GM13976 (cell line): ENCODE measurements at regions not wholly inside any gene's neighbourhood (a gene's known extent, or its start where the extent isn't known, plus 50 kb on each side); places are given as distances from the start of the nearest gene placed in this dataset.

ENCODE experiments used
- DNase-seq: peaks from one replicate; pipeline ENCODE4 v3.0.0; 2012; ENCODE audit warnings: low spot score
- CTCF ChIP-seq: IDR thresholded peaks from 2 replicates; pipeline ENCODE4 v1.5.1; 2012; ENCODE audit warnings: borderline replicate concordance, mild to moderate bottlenecking; ENCODE audit not compliant: insufficient read depth; ENCODE audit errors: extremely low read depth, missing control alignments, control extremely low read depth
- in situ Hi-C: fragments of 300-500 bp; cut with MboI; formaldehyde crosslinking; loops from one replicate; pipeline ENCODE4 v1.12.0; 2022; ENCODE audit warnings: low sequenced_read_pairs, mixed read lengths, inconsistent platforms; ENCODE audit not compliant: unreplicated experiment

- in situ Hi-C loops = no loop called here
- no peak for DNase-seq
- TF ChIP-seq CTCF = no peak
Observed at GRCh38 chr3:81237181-81237580, 524.3 kb downstream of the GBE1 start.

GRCh38 chr3:81218023-81218422, 543.4 kb downstream of the GBE1 start:
- in situ Hi-C loops = no loop called here
- TF ChIP-seq CTCF = peak; percentile 23
- DNase-seq = no peak

GRCh38 chr3:81217101-81217500, 544.3 kb downstream of the GBE1 start:
- in situ Hi-C loops = no loop called here
- no peak for TF ChIP-seq CTCF
- no peak for DNase-seq

- in situ Hi-C loops = no loop called here
- no peak for DNase-seq
- TF ChIP-seq CTCF = no peak
Observed at GRCh38 chr3:81216192-81216591, 545.3 kb downstream of the GBE1 start.

- in situ Hi-C loops = no loop called here
- no peak for DNase-seq
- no peak for TF ChIP-seq CTCF
Observed at GRCh38 chr3:81214631-81215030, 546.8 kb downstream of the GBE1 start.

GRCh38 chr3:81199587-81199986, 561.9 kb downstream of the GBE1 start:
- in situ Hi-C loops = no loop called here
- no peak for TF ChIP-seq CTCF

GRCh38 chr3:81198756-81199155, 562.7 kb downstream of the GBE1 start:
- in situ Hi-C loops = no loop called here
- no peak for DNase-seq

More at GRCh38 chr3:81199587-81199986, 561.9 kb downstream of the GBE1 start:
- DNase-seq = no peak

More at GRCh38 chr3:81198756-81199155, 562.7 kb downstream of the GBE1 start:
- no peak for TF ChIP-seq CTCF
